NCI-H146 treated with DMSO at 0.1 percent for 48 hours (cell line): ENCODE measurements at regions not wholly inside any gene's neighbourhood (a gene's known extent, or its start where the extent isn't known, plus 50 kb on each side); places are given as distances from the start of the nearest gene placed in this dataset.
"Not testable (repeated sequence)": the region's sequence is repeated elsewhere in the genome, so short reads cannot be mapped to it uniquely, and the experiment has no call there.

Source experiments
- DNase-seq: peaks from one replicate; lab custom pipeline; 2025; ENCODE audit not compliant: unreplicated experiment; lab: John Stamatoyannopoulos, UW

GRCh38 chr5:143898916-143899591 lies 87.1 kb downstream of the HMHB1 start:
- no peak for DNase-seq

DNA sequence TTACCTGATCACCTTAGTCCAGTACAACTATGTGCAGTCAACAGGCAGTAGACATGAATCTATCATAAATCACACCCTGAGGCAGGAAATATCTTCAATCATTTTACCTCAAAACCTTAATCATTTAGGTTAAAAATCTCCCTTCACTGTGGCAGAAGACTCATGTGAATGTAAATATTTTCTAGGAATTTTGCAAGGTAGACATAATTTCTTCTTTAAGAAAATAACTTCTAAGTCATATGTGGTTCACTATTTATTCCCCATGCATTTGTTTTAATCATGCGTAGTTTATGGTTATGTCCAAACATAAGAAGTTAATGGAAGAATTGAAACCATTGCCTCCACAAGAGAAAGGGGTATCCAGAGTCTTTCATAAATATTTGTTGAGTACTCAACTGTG lies 97.0 kb downstream of the HMHB1 start:
- DNase-seq, result no peak

- DNase-seq, result no peak
Observed at GRCh38 chr5:143913008-143913752, 101.2 kb downstream of the HMHB1 start.

DNA sequence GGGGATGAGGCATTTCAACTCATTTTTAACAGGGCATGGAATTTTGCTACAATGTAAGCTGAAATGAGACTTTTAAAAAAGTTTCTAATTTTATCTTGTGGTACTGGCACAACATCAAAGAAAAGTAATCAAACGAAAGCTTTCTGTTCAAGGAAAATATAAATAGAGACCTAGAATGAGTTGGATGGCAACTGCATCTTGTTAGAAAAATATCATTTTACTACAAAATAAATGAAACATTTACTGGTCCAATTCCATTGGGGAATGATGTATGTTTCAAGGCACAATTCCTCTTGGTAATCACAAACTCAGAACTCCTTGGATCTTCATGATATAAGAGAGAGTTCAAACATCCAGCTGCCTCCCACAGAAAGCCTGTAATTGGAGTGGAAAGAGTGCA lies 102.8 kb downstream of the HMHB1 start:
- DNase-seq, result no peak

GRCh38 chr5:143916451-143916850 lies 104.5 kb downstream of the HMHB1 start:
- no peak for DNase-seq

DNA sequence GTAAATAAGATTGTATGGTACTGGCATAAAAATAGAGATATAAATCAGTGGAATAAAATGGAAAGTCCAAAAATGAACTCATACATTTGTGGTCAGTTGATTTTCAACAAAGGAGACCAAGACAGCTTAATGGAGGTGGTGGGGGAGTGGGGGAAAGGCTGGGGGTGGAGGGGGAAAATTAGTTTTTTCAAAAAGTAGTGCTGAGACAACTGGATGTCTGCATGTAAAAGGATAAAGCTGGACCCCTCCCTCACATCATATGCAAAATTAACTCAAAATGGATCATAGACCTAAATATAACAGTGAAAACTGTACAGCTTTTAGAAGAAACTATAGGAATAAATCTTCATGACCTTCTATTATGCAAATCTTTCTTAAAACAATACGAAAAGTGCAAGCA lies 107.0 kb downstream of the HMHB1 start:
- DNase-seq, result no peak

- no peak for DNase-seq
Observed at GRCh38 chr5:143920772-143921171, 108.8 kb downstream of the HMHB1 start.

DNA sequence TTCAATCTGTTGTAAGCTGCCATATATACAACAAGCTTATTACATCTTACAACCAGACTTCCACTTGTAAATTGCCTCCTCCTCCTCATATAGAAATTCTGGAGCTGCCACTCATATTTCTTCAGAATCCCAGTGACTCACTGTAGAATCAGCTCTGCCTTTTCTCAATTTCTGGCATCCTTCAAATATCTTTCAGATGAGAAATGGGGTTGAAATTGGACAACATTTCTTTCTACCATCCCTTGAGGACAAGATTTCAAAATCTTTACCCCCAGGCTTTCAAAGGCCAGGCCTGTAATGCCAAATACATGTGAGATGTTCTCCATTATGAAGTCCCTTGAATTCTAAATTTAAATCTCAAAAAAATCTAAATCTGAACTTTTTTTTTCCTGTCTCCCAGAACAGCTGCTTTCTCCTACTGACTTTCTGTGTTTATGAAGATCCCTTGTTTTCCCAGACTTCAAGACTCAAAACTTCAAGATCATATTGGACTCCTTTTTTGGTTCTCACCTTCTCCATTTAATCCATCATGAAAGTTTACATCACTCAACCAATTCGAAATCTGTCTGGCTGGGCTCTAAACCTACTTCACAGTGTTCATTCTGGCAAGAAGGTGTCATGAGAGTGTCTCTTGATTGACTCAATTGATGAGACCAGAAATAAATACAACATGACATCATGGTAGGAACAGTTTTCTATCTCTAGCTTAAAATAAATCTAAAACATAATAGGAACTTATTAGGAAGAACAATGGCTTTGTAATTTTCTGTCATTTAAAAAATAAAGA lies 109.8 kb downstream of the HMHB1 start:
- DNase-seq, result no peak

DNA sequence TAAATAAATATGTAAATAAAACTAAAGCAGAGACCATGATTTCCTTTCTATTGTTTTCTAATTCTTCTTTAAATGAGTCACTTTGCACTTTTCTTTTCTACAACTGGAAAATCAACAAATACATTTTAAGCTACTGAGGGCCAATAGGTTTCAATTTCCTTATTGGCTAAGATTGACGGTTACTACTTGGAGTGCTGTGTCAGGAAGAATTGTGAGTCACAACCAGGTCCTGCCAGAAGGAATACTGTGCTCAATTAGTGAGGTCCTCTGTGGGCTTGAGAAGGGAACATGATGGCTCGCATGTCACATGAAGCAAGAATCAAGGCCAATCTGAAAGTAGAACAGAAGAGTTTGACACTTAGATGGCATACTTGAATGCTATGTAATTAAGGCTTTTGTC lies 110.8 kb downstream of the HMHB1 start:
- no peak for DNase-seq

GRCh38 chr5:143923634-143924266 lies 111.8 kb downstream of the HMHB1 start:
- no peak for DNase-seq

DNA sequence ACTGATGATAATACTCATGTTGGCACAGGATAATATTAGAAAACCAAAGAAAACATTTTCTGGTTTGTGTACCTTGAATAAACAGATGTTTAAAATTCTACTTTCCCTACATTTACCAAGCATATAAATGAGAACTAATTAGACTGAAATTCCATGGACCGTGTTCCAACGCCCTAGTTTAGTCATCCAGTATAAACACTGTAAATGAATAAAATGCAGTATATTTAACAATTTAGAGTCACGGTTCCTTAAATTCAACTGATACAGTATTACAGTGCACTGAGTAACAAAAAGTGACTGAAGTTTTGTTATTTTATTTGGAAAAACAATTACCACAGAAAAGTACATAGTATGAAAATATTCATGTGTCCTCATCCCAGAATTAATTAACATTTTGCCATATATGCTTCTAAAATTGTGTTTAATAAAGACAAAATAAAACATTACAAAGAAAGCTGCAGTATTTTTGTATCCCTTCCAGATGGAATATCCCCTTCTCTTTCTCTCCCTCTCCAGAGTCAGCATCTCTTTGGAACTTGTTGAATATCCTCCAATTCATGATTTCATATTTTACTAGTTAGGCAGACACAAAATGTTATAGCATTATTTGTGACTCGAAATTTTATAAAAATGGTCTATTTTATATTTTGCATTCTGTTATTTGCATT lies 112.5 kb downstream of the HMHB1 start:
- no peak for DNase-seq

DNA sequence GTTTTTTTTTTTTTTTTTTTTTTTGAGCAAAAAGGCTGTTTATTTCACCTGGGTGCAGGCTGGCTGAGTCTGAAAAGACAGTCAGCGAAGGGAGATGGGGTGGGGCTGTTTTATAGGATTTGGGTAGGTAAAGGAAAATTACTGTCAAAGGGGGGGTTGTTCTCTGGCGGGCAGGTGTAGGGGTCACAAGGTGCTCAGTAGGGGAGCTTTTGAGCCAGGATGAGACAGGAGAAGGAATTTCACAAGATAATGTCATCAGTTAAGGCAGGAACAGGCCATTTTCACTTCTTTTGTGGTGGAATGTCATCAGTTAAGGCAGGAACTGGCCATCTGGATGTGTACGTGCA lies 113.0 kb downstream of the HMHB1 start:
- not testable (repeated sequence) for DNase-seq

DNA sequence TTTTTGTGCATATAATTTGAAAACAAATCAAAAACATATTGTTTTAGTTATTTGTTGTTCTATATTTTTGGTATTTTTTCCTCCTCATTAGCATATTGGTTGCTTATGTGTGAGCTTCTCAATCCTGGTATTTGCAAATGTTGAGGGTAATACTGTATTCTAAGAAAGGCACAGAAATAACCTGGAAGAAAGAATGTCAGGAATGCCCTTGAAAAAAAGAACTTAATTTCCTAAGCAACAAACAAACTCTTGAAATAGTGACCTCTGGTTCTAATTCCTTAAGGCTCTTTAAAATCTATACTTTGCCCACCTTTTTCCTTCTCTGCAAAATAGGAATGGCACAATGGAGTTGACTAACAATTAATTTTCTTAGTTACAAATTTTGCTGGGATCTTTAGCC lies 117.5 kb downstream of the HMHB1 start:
- no peak for DNase-seq

- DNase-seq, result no peak
Observed at GRCh38 chr5:143930561-143930960, 118.6 kb downstream of the HMHB1 start.

GRCh38 chr5:143931476-143931875 lies 119.5 kb downstream of the HMHB1 start:
- no peak for DNase-seq

DNA sequence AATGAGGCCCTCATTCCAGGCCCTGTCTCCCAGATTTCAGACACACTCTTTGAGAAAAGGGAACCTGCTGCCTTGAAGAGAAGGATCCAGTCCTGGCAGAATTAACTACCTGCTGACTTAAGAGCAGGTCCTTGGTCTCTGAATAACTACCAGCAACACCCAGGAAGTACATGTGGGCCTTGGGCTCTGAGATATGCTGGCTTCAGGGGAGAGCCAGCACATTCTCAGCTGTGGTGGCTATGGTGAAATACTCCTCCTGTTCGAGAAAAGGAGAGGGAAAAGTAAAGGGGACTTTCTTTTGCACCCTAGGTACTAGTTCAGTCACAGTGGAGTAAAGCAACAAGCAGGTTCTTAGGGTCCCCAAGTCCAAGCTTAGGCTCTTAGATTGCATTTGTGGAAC lies 120.0 kb downstream of the HMHB1 start:
- DNase-seq, result no peak

DNA sequence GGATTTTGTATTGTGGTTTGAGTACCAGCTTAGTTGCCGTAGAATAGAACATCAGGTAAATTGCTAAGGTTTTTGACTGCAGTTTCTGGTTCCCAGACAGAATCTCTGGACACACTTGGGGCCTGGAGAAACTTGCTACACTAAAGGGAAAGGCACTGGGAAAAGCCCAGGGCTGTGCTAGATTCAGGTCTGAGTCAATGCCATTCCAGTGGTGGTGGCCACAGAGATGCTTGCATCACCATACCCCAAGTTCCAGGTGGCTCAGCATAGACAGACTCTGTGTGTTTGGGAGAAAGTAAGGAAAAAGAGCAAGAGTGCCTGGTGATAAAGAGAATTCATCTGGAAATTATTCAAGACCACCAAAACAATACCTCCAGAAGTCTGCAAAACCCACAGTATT lies 120.6 kb downstream of the HMHB1 start:
- no peak for DNase-seq

- no peak for DNase-seq
Observed at GRCh38 chr5:143933451-143933850, 121.5 kb downstream of the HMHB1 start.

DNA sequence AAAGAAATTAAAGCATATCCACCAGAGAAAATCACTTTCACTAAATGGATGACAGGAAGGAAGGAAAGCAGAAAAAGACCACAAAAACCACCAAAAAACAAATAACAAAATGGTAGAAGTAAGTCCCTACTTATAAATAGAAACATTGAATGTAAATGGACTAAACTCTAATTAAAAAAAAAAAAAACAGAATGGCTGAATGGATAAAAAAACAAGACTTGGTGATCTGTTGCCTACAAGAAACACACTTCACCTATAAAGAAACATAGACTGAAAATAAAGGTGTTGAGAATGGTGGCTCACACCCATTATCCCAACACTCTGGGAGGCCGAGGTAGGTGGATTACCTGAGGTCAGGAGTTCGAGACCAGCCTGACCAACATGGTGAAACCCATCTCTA lies 122.9 kb downstream of the HMHB1 start:
- DNase-seq, result no peak

DNA sequence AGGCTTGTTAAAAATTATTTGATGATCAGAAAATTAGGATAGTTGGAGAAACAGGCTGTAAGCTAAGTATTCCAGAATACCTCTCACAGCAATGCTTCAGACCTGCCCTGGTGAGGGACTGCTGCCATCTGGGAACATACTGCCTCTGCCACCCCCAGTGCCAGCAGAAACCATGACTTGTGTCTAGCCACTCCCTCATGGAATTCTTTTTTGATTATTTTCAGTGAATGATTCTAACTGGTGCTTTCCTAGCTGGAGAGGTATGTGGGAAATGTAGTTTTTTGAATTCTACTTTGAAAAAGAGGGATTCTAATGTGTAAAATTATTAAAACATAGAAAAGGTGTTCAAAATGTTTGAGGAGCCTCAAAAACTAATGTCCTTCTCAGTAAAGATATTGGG lies 126.3 kb downstream of the HMHB1 start:
- DNase-seq, result no peak

- no peak for DNase-seq
Observed at GRCh38 chr5:143946837-143947236, 134.9 kb downstream of the HMHB1 start.
